Gastrocnemius medialis (tissue), 4 donors: ENCODE measurements at regions not wholly inside any gene's neighbourhood (a gene's known extent, or its start where the extent isn't known, plus 50 kb on each side); places are given as distances from the start of the nearest gene placed in this dataset.

ENCODE experiments used
- CTCF ChIP-seq, 5 experiments: fragments of 450-650 bp in 3 of 5; fragments of 200-600 bp in 2 of 5; sonication (generic) in 2 of 5; IDR thresholded peaks in 4 of 5; conservative IDR thresholded peaks in 1 of 5; 1 replicate in 4 of 5; 2 replicates in 1 of 5; pipeline ENCODE4 v1.5.1; 2016 to 2019; ENCODE audit warnings: antibody characterized with exemption in 5 of 5, mild to moderate bottlenecking in 3 of 5, moderate library complexity in 3 of 5
- POLR2A ChIP-seq, 2 donors: fragments of 450-650 bp; IDR thresholded peaks; one replicate each; pipeline ENCODE4 v1.6.1; 2017; ENCODE audit warnings: antibody characterized with exemption in 2 of 2, mild to moderate bottlenecking in 2 of 2, moderate library complexity in 2 of 2

GRCh38 chr12:46108721-46109120 is 118.3 kb upstream of the SCAF11 start:
- TF ChIP-seq CTCF (IDR thresholded peaks at IDR 0.05 in 4 of 5, conservative IDR thresholded peaks at IDR 0.05 in 1 of 5) = no peak
- no peak for TF ChIP-seq POLR2A (IDR thresholded peaks at IDR 0.05)
